B cell (primary cell): ENCODE measurements at regions not wholly inside any gene's neighbourhood (a gene's known extent, or its start where the extent isn't known, plus 50 kb on each side); places are given as distances from the start of the nearest gene placed in this dataset.

Experiments
- EZH2 ChIP-seq: IDR thresholded peaks from 2 replicates; pipeline ENCODE4 v1.6.1; 2012; ENCODE audit warnings: borderline replicate concordance, low read depth, mild to moderate bottlenecking, moderate library complexity, low read length; ENCODE audit not compliant: insufficient read depth, poor library complexity, severe bottlenecking
- TF ChIP-seq, protein P1 (sequence below): fragments of 200-600 bp; IDR thresholded peaks from one replicate; pipeline ENCODE4 v1.8.0; 2022; ENCODE audit warnings: antibody characterized with exemption, mild to moderate bottlenecking

DNA sequence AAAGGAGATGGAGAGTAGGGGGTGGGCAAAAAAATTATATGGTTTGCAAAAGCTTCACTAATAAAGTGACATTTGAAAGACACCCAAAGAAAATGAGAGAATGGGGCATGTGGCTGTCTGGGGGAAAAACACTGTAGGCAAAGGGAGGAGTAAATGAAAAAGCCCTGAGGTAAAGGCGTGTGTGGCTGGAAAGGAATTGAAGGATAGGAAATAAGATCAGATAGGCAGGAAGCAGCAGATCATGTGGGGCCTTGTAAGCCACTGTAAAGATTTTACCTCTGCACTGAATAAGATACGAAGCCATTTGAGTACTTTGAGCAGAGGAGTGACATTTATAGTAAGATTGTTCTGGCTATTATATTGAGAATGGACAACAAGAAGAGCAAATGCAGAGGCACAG is 49.8 kb upstream of the FDX1 start:
- TF ChIP-seq, protein P1, sequence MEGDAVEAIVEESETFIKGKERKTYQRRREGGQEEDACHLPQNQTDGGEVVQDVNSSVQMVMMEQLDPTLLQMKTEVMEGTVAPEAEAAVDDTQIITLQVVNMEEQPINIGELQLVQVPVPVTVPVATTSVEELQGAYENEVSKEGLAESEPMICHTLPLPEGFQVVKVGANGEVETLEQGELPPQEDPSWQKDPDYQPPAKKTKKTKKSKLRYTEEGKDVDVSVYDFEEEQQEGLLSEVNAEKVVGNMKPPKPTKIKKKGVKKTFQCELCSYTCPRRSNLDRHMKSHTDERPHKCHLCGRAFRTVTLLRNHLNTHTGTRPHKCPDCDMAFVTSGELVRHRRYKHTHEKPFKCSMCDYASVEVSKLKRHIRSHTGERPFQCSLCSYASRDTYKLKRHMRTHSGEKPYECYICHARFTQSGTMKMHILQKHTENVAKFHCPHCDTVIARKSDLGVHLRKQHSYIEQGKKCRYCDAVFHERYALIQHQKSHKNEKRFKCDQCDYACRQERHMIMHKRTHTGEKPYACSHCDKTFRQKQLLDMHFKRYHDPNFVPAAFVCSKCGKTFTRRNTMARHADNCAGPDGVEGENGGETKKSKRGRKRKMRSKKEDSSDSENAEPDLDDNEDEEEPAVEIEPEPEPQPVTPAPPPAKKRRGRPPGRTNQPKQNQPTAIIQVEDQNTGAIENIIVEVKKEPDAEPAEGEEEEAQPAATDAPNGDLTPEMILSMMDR: no peak
- TF ChIP-seq EZH2: no peak
